NCI-H446 treated with DMSO at 0.1 percent for 48 hours (cell line): ENCODE measurements at regions not wholly inside any gene's neighbourhood (a gene's known extent, or its start where the extent isn't known, plus 50 kb on each side); places are given as distances from the start of the nearest gene placed in this dataset.
"Not testable (repeated sequence)": the region's sequence is repeated elsewhere in the genome, so short reads cannot be mapped to it uniquely, and the experiment has no call there.

Experiments used
- DNase-seq: peaks from one replicate; lab custom pipeline; 2025; lab: John Stamatoyannopoulos, UW

GRCh38 chr2:132318481-132318880 lies 98.1 kb upstream of the GPR39 start:
- DNase-seq: not testable (repeated sequence)

GRCh38 chr2:132324005-132324404 lies 92.6 kb upstream of the GPR39 start:
- not testable (repeated sequence) for DNase-seq

GRCh38 chr2:132332345-132333033 lies 84.1 kb upstream of the GPR39 start:
- not testable (repeated sequence) for DNase-seq

- peak; percentile 3 for DNase-seq
Measured at GRCh38 chr2:132337135-132337534, 79.5 kb upstream of the GPR39 start.

- not testable (repeated sequence) for DNase-seq
Measured at GRCh38 chr2:132337844-132338243, 78.8 kb upstream of the GPR39 start.

- DNase-seq: peak; percentile 60
Measured at GRCh38 chr2:132347041-132347780, 69.4 kb upstream of the GPR39 start.

- DNase-seq: peak; percentile 1
Measured at GRCh38 chr2:132349092-132349687, 67.4 kb upstream of the GPR39 start.

GRCh38 chr2:132351668-132352067 lies 64.9 kb upstream of the GPR39 start:
- not testable (repeated sequence) for DNase-seq

GRCh38 chr2:132352481-132353001 lies 64.1 kb upstream of the GPR39 start:
- not testable (repeated sequence) for DNase-seq

- DNase-seq: not testable (repeated sequence)
Measured at GRCh38 chr2:132353380-132353779, 63.2 kb upstream of the GPR39 start.

- DNase-seq: not testable (repeated sequence)
Measured at GRCh38 chr2:132360964-132361363, 55.6 kb upstream of the GPR39 start.

GRCh38 chr2:132361498-132361897 lies 55.1 kb upstream of the GPR39 start:
- DNase-seq: not testable (repeated sequence)

- DNase-seq: not testable (repeated sequence)
Measured at GRCh38 chr2:132363352-132363751, 53.3 kb upstream of the GPR39 start.

- not testable (repeated sequence) for DNase-seq
Measured at GRCh38 chr2:132365963-132366362, 50.6 kb upstream of the GPR39 start.

- DNase-seq: no peak
Measured at GRCh38 chr2:132366421-132367180, 50.0 kb upstream of the GPR39 start.
